Adrenal gland (tissue), 5 donors: ENCODE measurements at regions not wholly inside any gene's neighbourhood (a gene's known extent, or its start where the extent isn't known, plus 50 kb on each side); places are given as distances from the start of the nearest gene placed in this dataset.

Experiments used
- CTCF ChIP-seq, 6 experiments: fragments of 450-650 bp in 4 of 6; fragments of 200-600 bp in 2 of 6; sonication (generic) in 1 of 6; IDR thresholded peaks; 1 replicate in 5 of 6; 2 replicates in 1 of 6; pipeline versions ENCODE4 v1.5.1 to v1.8.0; 2016 to 2021; ENCODE audit warnings: antibody characterized with exemption in 6 of 6, mild to moderate bottlenecking in 2 of 6, moderate library complexity in 1 of 6
- POLR2A ChIP-seq, 2 donors: fragments of 450-650 bp; IDR thresholded peaks; one replicate each; pipeline ENCODE4 v1.6.1; 2017; ENCODE audit warnings: antibody characterized with exemption in 2 of 2, mild to moderate bottlenecking in 2 of 2, moderate library complexity in 1 of 2
- donor health status: DM: no; HTN: no; CAD: no.

GRCh38 chr4:132614682-132615081 is 534.4 kb upstream of the PCDH10 start:
- TF ChIP-seq CTCF (IDR thresholded peaks at IDR 0.05) (peak in 1 of 6 experiments; percentile 36), POLR2A (IDR thresholded peaks at IDR 0.05) (no peak)
